K562 (cell line): ENCODE measurements at regions not wholly inside any gene's neighbourhood (a gene's known extent, or its start where the extent isn't known, plus 50 kb on each side); places are given as distances from the start of the nearest gene placed in this dataset.

ENCODE experiments used
- ATAC-seq: fragments of 200-7000 bp; cut with Tn5 transposase; 3 replicates; pipeline ENCODE4 v1.9.1; 2020; ENCODE audit warnings: moderate library complexity
- BruUV-seq: library from RNA; stranded (reverse); fragments of 400-500 nt; replicated peaks from 2 replicates; lab custom pipeline; 2021; lab: Mats Ljungman, UMichigan
- CTCF ChIA-PET: fragments of 300-600 bp; formaldehyde crosslinking; extraction: SDS; loops from one replicate; lab custom pipeline; 2021; ENCODE audit warnings: low intra/inter-chr PET ratio; lab: Yijun Ruan, JAX
- POLR2A ChIA-PET: fragments of 300-600, 350-650 bp; sonication (Branson Sonifier 250); formaldehyde crosslinking; extraction: SDS; loops from one replicate; lab custom pipeline; 2021; ENCODE audit warnings: antibody characterized with exemption, inconsistent platforms; lab: Yijun Ruan, JAX
- DNase-seq, 4 experiments: peaks; one replicate each; pipeline versions ENCODE4 v3.0.0 to v3.0.0-alpha.2; 2011 to 2018; ENCODE audit warnings: low spot score in 3 of 4, mixed read lengths in 3 of 4; ENCODE audit errors: extremely low read depth in 1 of 4
- FAIRE-seq: peaks from 2 replicates; lab custom pipeline; 2011; peaks lifted over from hg19 to GRCh38; lab: Jason Lieb, UNC
- H2AFZ ChIP-seq: 2 replicates; pipeline ENCODE4 v1.6.0; 2011; ENCODE audit warnings: low read depth, low read length, control low read depth, inconsistent platforms
- H3K27ac ChIP-seq: fragments of 200-600 bp; 3 replicates; pipeline ENCODE4 v1.8.0; 2011; ENCODE audit warnings: low read depth, mild to moderate bottlenecking, control low read depth, inconsistent platforms, low read length, moderate library complexity, mixed read lengths; ENCODE audit errors: extremely low read depth
- H3K27me3 ChIP-seq, 2 experiments: fragments of 300-600 bp in 1 of 2; 2 replicates in 1 of 2; 3 replicates in 1 of 2; pipeline versions ENCODE4 v1.6.0 to v1.8.0; 2011; ENCODE audit warnings: inconsistent platforms in 2 of 2, low read length in 2 of 2, mild to moderate bottlenecking in 1 of 2, mixed read lengths in 1 of 2, moderate library complexity in 1 of 2; ENCODE audit not compliant: control insufficient read depth in 2 of 2, insufficient read depth in 2 of 2
- H3K36me3 ChIP-seq: fragments of 300-600 bp; 3 replicates; pipeline ENCODE4 v1.8.0; 2011; ENCODE audit warnings: mild to moderate bottlenecking, low read length, inconsistent platforms; ENCODE audit not compliant: control insufficient read depth, insufficient read depth
- H3K4me1 ChIP-seq, 2 experiments: fragments of 200-600 bp in 1 of 2; replicated peaks in 1 of 2; 2 replicates in 1 of 2; 3 replicates in 1 of 2; pipeline versions ENCODE4 v1.5.1 to v1.8.0; 2011; ENCODE audit warnings: inconsistent platforms in 2 of 2, low read length in 2 of 2, mild to moderate bottlenecking in 1 of 2, mixed read lengths in 1 of 2, moderate library complexity in 1 of 2; ENCODE audit not compliant: control insufficient read depth in 2 of 2, insufficient read depth in 2 of 2
- H3K4me2 ChIP-seq: 2 replicates; pipeline ENCODE4 v1.6.1; 2011; ENCODE audit warnings: low read length, control low read depth, inconsistent platforms, mixed read lengths; ENCODE audit not compliant: insufficient read depth
- H3K4me3 ChIP-seq: fragments of 200-600 bp; sonication (generic), shearing (Covaris generic); 2 replicates; pipeline ENCODE4 v1.5.1; 2016; ENCODE audit warnings: control low read depth, inconsistent platforms
- H3K79me2 ChIP-seq: fragments of 200-600 bp; 3 replicates; pipeline ENCODE4 v1.8.0; 2011; ENCODE audit warnings: low read length, inconsistent platforms; ENCODE audit not compliant: control insufficient read depth, insufficient read depth
- H3K9ac ChIP-seq, 2 experiments: 2 replicates each; pipeline versions ENCODE4 v1.6.0 to v1.6.1; 2011; ENCODE audit warnings: low read depth in 2 of 2, low read length in 2 of 2, control low read depth in 1 of 2, inconsistent platforms in 1 of 2, mild to moderate bottlenecking in 1 of 2, mixed read lengths in 1 of 2; ENCODE audit not compliant: insufficient read depth in 1 of 2
- H3K9me1 ChIP-seq: one replicate; pipeline ENCODE4 v1.6.0; 2011; ENCODE audit warnings: inconsistent platforms, mild to moderate bottlenecking, low read length, moderate library complexity; ENCODE audit not compliant: control insufficient read depth, insufficient read depth
- H3K9me3 ChIP-seq: replicated peaks from 2 replicates; pipeline ENCODE4 v1.5.1; 2011; ENCODE audit warnings: low read depth, low read length, inconsistent platforms; ENCODE audit not compliant: control insufficient read depth, insufficient read depth
- H4K20me1 ChIP-seq: replicated peaks from 2 replicates; pipeline ENCODE4 v1.6.1; 2011; ENCODE audit warnings: low read length, inconsistent platforms, mixed read lengths; ENCODE audit not compliant: control insufficient read depth, insufficient read depth
- DEAF1 ChIP-seq: fragments of 450-650 bp; formaldehyde crosslinking; IDR thresholded peaks from 2 replicates; pipeline ENCODE4 v1.4.0; 2020; ENCODE audit warnings: mild to moderate bottlenecking, moderate library complexity
- GATA2 ChIP-seq: sonication (generic); formaldehyde crosslinking; IDR thresholded peaks from 2 replicates; pipeline ENCODE4 v1.4.0; 2020; ENCODE audit warnings: mild to moderate bottlenecking, missing genetic modification reagents
- LARP7 ChIP-seq: fragments of 450-650 bp; IDR thresholded peaks from 2 replicates; pipeline ENCODE4 v1.6.1; 2016
- MAFK ChIP-seq: IDR thresholded peaks from 2 replicates; pipeline ENCODE4 v1.6.1; 2011; ENCODE audit warnings: low read length, improper control_type of control experiment
- MCM2 ChIP-seq: fragments of 450-650 bp; IDR thresholded peaks from 2 replicates; pipeline ENCODE4 v1.6.1; 2017; ENCODE audit warnings: low read depth, mild to moderate bottlenecking
- PATZ1 ChIP-seq: fragments of 250-450 bp; sonication (Bioruptor Pico); IDR thresholded peaks from 2 replicates; pipeline ENCODE4 v1.5.0; 2020; ENCODE audit warnings: mild to moderate bottlenecking, borderline replicate concordance
- POLR3A ChIP-seq: IDR thresholded peaks from 2 replicates; pipeline ENCODE4 v1.6.1; 2011; ENCODE audit warnings: borderline replicate concordance, mild to moderate bottlenecking, moderate library complexity; ENCODE audit not compliant: insufficient read length, insufficient read depth; ENCODE audit errors: extremely low read depth
- SPI1 ChIP-seq: IDR thresholded peaks from 2 replicates; pipeline ENCODE4 v1.6.1; 2011; ENCODE audit warnings: low read depth, low read length, control low read depth, borderline replicate concordance
- ZNF316 ChIP-seq: fragments of 450-650 bp; IDR thresholded peaks from 2 replicates; pipeline ENCODE4 v1.6.1; 2016
- WGBS: fragments of 100-300 bp; shearing (Covaris generic); methylation state at CpG from one replicate; pipeline ENCODE4 v1.1.6; 2016; ENCODE audit warnings: low coverage, mixed read lengths; ENCODE audit not compliant: insufficient coverage; ENCODE audit errors: missing lambda C conversion rate; 5-methylcytosine and 5-hydroxymethylcytosine counted together
- in situ Hi-C: fragments of 300-500 bp; cut with MboI; formaldehyde crosslinking; loops from 4 replicates; pipeline ENCODE4 v1.15.0; 2018; ENCODE audit warnings: inconsistent platforms, mixed read lengths
- intact Hi-C: fragments of 100-400 bp; cut with micrococcal nuclease; formaldehyde crosslinking; loops from 2 replicates; pipeline ENCODE4 v1.14.2; 2022

- ATAC-seq (no peak), FAIRE-seq (no peak), DNase-seq (no peak)
- POLR2A ChIA-PET = interaction anchor here (0.6 to 0.7 kb wide), 2 partner anchors 11 to 174 kb away, joined by 3 read pairs; no protein-coding TSS in a partner anchor
- Histone ChIP-seq H3K4me1 (no peaks in the 10 kb centered on the region), H3K27ac (no peak overlapping the region), H2AFZ (no peak overlapping the region), H3K9me1 (no peaks in the 10 kb centered on the region), H3K79me2 (no peaks in the 10 kb centered on the region), H3K36me3 (no peaks in the 10 kb centered on the region), H3K9ac (no peak overlapping the region), H3K4me2 (no peak overlapping the region), H3K27me3 (peaks cover 3 to 4% of the 10 kb centered on the region in 2 experiments; a peak in 4 of 5 replicates), H3K9me3 (no peaks in the 10 kb centered on the region), H3K4me3 (no peak overlapping the region), H4K20me1 (no peaks in the 10 kb centered on the region)
- intact Hi-C loops (no loop called here), in situ Hi-C loops (no loop called here)
- BruUV-seq = no TSS peak
- TF ChIP-seq GATA2 (CRISPR knock-in tag) (no peak), DEAF1 (CRISPR knock-in tag) (no peak), ZNF316 (no peak), MCM2 (no peak), LARP7 (no peak), PATZ1 (CRISPR knock-in tag) (no peak), MAFK (no peak), SPI1 (no peak), POLR3A (no peak)
- WGBS = 3% methylated on average over 3 of the region's 3 CpGs
- CTCF ChIA-PET = no interaction called here
Observed at GRCh38 chr5:57327561-57328367, 153.9 kb downstream of the GPBP1 start.
